ENCODE measurements at regions not wholly inside any gene's neighbourhood (a gene's known extent, or its start where the extent isn't known, plus 50 kb on each side); places are given as distances from the start of the nearest gene placed in this dataset.

GRCh38 chr6:22668717-22669116 is 99.4 kb downstream of the HDGFL1 start:
- no peak for DNase-seq (ENCODE audit: low spot score)

- no peak for DNase-seq (ENCODE audit: low spot score)
These were observed 101.2 kb downstream of the HDGFL1 start for GRCh38 chr6:22670605-22671004.

DNA sequence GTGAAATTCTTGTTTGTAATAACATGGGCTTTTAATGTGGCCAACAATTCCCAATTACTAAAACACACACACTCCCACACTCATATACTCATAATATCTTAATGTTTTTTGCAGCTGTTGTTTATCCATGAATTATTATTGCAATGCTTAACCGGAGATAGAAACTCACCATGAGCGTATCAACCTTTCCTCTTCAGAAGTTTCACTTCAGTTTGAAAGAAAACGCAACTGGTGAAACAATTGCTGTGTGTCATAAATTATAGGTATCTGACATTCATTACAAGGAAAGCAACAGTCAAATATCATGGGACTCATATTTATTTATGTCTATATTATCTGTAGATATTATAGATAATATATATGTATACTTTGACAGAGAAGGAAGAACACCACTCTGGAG is 104.1 kb downstream of the HDGFL1 start:
- no peak for DNase-seq (ENCODE audit: low spot score)

DNA sequence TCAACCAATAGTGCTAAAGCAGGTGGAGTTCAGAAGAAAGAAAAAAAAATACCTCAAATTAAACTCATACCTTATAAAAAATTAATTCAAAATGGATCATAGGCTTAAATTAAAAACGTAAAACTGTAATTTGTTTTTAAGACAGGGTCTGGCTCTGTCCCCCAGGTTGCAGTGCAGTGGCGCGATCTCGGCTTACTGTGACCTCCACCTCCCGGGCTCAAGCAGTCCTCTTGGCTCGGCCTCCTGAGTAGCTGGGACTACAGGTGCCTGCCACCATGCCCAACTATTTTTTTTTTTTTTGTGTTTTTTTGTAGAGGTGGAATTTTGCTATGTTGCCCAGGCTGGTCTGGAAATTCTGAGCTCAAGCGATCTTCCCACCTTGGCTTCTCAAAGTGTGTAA is 111.6 kb downstream of the HDGFL1 start:
- DNase-seq (ENCODE audit: low spot score): no peak

DNA sequence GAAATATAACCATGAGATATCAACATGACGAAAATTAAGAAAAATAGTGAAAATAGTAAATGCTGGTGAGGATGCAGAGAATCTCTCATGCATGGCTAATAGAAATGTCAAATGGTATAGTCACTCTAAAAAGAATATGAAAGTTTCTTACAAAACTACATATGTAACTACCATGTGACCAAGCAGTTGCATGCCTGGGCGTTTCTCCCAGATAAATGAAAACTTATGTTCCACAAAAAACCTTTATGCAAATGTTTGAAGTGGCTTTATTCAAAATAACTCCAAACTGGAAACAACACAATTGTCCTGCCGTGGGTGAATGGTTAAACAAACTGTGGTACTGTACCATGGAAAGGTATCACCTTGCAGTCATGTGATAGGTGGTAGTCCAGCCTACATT is 112.4 kb downstream of the HDGFL1 start:
- no peak for DNase-seq (ENCODE audit: low spot score)

- DNase-seq (ENCODE audit: low spot score): no peak
These were observed 113.6 kb downstream of the HDGFL1 start for GRCh38 chr6:22682979-22683378.

DNA sequence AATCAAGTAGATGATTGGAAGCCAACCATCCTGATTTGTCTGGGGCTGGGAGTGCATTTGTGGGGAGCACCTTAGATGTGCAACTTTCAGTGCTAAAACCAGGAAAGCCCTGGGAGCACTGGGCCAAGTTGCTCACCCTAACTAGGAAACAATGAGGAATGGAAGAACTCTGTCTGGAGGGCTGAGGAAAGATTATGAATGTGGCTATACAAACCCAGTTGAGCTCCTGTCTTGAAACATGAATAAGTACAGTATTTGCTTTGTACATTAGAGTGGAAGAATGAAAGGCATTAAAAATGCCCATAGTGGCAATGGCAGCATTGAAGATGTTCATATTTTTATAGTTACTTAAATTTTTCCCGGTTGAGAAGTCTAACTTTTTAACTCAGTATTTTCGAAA is 121.1 kb downstream of the HDGFL1 start:
- DNase-seq (ENCODE audit: low spot score): no peak

- no peak for DNase-seq (ENCODE audit: low spot score)
These were observed 124.8 kb downstream of the HDGFL1 start for GRCh38 chr6:22694092-22694724.

- no peak for DNase-seq (ENCODE audit: low spot score)
These were observed 127.1 kb downstream of the HDGFL1 start for GRCh38 chr6:22696481-22696880.

DNA sequence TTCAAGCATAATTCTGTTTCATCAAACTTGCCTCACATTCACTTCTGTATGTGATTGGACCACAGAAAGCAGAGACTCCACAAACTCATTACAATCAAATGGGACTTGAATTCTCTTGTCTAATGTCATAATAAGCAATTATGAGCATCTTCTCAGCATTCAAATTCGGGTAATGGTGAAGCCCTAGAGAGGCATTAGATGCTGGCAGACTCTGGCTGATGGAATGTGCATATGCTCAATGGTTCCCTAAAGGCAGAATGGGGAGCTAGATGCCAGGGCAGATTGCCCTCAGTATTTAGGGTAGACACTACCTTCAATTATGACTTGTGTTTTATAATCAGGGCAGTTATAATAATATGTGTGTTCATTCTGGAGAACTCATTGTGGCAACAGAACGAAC is 127.9 kb downstream of the HDGFL1 start:
- DNase-seq (ENCODE audit: low spot score): no peak

GRCh38 chr6:22699151-22699550 is 129.8 kb downstream of the HDGFL1 start:
- DNase-seq (ENCODE audit: low spot score): no peak

- DNase-seq (ENCODE audit: low spot score): no peak
These were observed 137.3 kb downstream of the HDGFL1 start for GRCh38 chr6:22706651-22707050.

DNA sequence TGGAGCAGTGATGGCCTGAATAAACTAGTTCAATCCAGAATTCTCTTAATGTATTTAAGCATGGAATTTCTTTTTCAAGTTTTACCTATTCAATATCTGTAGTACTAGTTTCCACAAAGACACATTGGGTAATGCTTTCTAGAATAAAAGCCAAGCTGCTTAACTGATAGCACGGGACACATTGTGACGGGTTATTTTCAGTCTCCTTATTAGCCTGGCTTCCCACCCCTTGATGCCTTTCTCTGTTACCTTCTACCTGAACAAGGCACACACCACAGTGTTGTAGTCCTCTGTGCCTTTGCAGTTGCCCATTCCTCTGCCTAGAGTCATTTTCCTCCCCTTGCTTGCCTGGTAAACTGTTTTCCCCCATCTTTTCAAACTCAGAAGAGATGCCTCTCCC is 139.1 kb downstream of the HDGFL1 start:
- no peak for DNase-seq (ENCODE audit: low spot score)

GRCh38 chr6:22709803-22710202 is 140.4 kb downstream of the HDGFL1 start:
- DNase-seq (ENCODE audit: low spot score): no peak

- no peak for DNase-seq (ENCODE audit: low spot score)
These were observed 147.4 kb downstream of the HDGFL1 start for GRCh38 chr6:22716721-22717120.

- no peak for DNase-seq (ENCODE audit: low spot score)
These were observed 148.5 kb downstream of the HDGFL1 start for GRCh38 chr6:22717915-22718314.

DNA sequence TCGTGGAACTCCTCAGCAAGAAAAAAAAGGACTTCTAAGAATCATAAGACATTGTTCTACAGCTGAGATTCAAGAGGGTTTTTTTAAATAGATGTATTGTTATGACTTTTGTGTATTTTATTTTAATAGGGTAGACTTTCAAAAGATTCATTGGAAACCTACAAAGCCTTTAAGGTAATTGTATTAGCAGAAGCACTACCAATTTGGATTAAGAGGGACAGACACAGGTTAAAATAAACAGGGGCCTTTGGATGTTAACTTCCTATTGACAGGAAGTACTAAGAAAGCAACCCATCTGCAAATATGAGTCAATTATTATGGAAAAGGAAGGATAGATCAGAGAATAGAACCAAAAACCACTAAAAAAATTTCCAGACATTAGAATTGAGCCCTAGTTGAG is 153.5 kb downstream of the HDGFL1 start:
- DNase-seq (ENCODE audit: low spot score): no peak

DNA sequence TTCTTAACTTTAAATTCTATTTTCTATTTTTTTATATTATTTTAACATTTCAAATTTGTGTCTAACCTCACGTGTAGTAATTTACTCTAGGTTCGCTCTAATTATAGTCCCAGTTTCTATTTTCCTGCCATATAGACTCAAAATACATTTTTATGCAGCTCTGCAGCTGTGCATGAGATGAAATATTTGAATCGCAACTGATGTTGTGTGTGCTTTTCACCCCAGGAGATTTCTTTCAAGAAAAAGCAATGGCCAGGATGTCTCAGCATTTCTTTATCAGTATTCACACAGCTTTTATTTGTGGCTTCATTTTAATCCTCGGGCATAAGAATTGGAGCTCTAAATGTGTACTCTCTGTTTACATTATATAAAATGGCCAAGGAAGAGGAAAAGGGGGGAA is 157.6 kb downstream of the HDGFL1 start:
- no peak for DNase-seq (ENCODE audit: low spot score)

DNA sequence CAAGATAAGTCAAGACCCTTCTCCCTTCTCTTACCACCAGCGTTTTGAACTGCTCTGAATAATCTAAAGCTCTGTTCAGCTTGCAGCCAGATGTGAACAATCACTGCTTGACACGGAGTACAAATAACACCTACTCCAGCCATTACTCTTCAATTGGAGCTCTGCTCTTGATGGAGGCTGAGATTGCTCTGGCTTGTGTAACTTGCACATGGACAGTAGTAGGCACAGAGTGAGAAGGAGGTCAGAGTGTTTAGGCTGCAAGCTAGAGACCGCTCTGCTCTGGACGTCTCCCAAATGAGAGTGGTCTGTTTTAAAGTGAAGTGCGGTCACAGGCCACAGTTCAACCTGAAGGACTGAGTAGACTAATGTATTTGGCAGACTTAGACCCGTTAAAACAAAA is 158.3 kb downstream of the HDGFL1 start:
- no peak for DNase-seq (ENCODE audit: low spot score)

DNA sequence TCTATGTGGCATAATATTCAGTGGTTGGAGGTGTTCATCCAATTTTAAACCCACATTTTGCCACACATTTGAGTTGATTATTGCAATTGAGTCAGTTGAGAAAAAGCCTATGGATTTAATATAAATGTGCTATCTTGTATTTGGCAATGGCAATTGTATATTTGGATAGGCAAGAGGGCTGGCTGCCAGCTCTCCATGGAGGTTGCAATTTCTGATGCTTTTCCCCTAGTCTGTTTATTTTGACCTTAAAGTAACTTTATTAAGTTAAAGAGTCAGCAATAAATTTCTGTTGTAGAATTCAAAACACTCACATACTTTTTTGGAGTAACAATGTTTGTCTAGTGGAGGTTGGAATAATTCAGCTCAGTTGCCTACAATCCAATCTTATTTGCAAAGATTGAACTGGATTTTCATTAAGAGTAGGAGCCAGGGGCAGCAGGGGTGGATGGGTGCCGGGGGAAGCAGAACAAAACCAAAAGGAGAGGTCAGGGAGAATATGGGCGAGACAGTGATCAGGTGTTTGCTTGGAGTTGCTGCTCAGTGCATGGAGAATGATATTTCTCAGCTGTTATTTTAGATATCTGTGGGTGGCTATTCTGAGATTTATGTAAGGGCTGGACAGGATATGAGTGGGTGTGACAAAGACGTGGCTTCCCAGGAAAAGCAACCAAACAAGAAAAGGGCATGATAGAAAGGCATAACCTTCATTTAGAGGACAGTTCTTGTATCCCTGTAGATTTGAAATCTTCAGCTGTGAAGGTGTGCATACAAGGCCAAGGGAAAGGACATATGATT is 163.0 kb downstream of the HDGFL1 start:
- DNase-seq (ENCODE audit: low spot score): no peak

DNA sequence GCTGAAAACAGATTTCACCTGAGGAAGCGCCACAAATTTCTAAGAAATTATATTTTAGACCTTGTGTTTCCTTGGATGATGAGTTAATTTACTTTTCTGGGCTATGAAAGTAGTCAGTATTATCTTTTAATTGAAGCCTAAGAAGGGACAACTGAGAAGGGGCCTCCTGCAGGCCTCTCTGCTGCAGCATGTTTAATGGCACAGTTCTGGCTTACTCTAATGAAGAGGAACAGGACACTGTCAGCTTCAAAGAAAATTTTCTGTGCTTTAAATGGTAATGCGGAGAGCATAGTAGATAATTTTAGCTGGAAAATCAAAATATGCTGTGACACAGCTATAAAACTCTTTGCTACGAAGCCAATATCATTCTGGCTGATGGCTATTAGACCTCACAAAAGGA is 167.4 kb downstream of the HDGFL1 start:
- DNase-seq (ENCODE audit: low spot score): no peak

GRCh38 chr6:22737331-22737730 is 168.0 kb downstream of the HDGFL1 start:
- DNase-seq (ENCODE audit: low spot score): no peak

GRCh38 chr6:22738194-22738593 is 168.8 kb downstream of the HDGFL1 start:
- DNase-seq (ENCODE audit: low spot score): no peak

- no peak for DNase-seq (ENCODE audit: low spot score)
These were observed 178.2 kb downstream of the HDGFL1 start for GRCh38 chr6:22747571-22747970.

Measured in hematopoietic multipotent progenitor cell treated with erythropoietin and hydrocortisone succinate and interleukin-3 and kit ligand, for 15 days (in vitro differentiated cells).